PC-3 (cell line): ENCODE measurements at regions not wholly inside any gene's neighbourhood (a gene's known extent, or its start where the extent isn't known, plus 50 kb on each side); places are given as distances from the start of the nearest gene placed in this dataset.

Experiments used
- ATAC-seq: fragments of 200-7000 bp; cut with Tn5 transposase; 2 replicates; pipeline ENCODE4 v1.9.1; 2020; ENCODE audit warnings: mild to moderate bottlenecking, moderate library complexity
- BruUV-seq: library from RNA; stranded (reverse); fragments of 400-500 nt; replicated peaks from 2 replicates; lab custom pipeline; 2021; lab: Mats Ljungman, UMichigan
- CTCF ChIA-PET: fragments of 300-600 bp; sonication (Branson Sonifier 250); formaldehyde crosslinking; loops from one replicate; lab custom pipeline; 2022; ENCODE audit warnings: antibody characterized with exemption; lab: Charles Lee
- POLR2A ChIA-PET: fragments of 300-600 bp; sonication (Branson Sonifier 250); formaldehyde crosslinking; loops from one replicate; lab custom pipeline; 2022; ENCODE audit warnings: antibody characterized with exemption; ENCODE audit not compliant: unreplicated experiment; lab: Charles Lee
- DNase-seq: peaks from one replicate; pipeline ENCODE4 v3.0.0-alpha.2; 2015
- H2AFZ ChIP-seq: fragments of 300-600 bp; sonication (generic); 2 replicates; pipeline ENCODE4 v1.6.0; 2016; ENCODE audit warnings: antibody characterized with exemption, low read length
- H3F3A ChIP-seq: fragments of 300-600 bp; sonication (generic); one replicate; pipeline ENCODE4 v1.6.0; 2017; ENCODE audit warnings: antibody characterized with exemption, low read length, control low read depth, mild to moderate bottlenecking; ENCODE audit not compliant: unreplicated experiment
- H3K27ac ChIP-seq: fragments of 300-600 bp; sonication (generic); 2 replicates; pipeline ENCODE4 v1.5.1; 2016; ENCODE audit warnings: mild to moderate bottlenecking, low read length
- H3K27me3 ChIP-seq: fragments of 300-600 bp; sonication (generic); 2 replicates; pipeline ENCODE4 v1.6.1; 2016; ENCODE audit warnings: low read length, mixed read lengths
- H3K36me3 ChIP-seq: fragments of 300-600 bp; sonication (generic); 2 replicates; pipeline ENCODE4 v1.6.1; 2016; ENCODE audit warnings: low read depth, mixed run types, low read length, mixed read lengths
- H3K4me1 ChIP-seq: fragments of 300-600 bp; sonication (generic); 2 replicates; pipeline ENCODE4 v1.5.1; 2016; ENCODE audit warnings: low read length; ENCODE audit not compliant: insufficient read depth
- H3K4me2 ChIP-seq: fragments of 300-600 bp; sonication (generic); 2 replicates; pipeline ENCODE4 v1.6.0; 2016; ENCODE audit warnings: low read length
- H3K4me3 ChIP-seq: fragments of 300-600 bp; sonication (generic); 2 replicates; pipeline ENCODE4 v1.5.1; 2016; ENCODE audit warnings: mild to moderate bottlenecking, low read length, mixed read lengths
- H3K79me2 ChIP-seq: fragments of 300-600 bp; sonication (generic); 2 replicates; pipeline ENCODE4 v1.6.1; 2017; ENCODE audit warnings: low read length, mixed read lengths
- H3K9ac ChIP-seq: fragments of 300-600 bp; sonication (generic); 2 replicates; pipeline ENCODE4 v1.6.0; 2016; ENCODE audit warnings: mild to moderate bottlenecking, low read length
- H3K9me2 ChIP-seq: fragments of 300-600 bp; sonication (generic); replicated peaks from 2 replicates; pipeline ENCODE4 v1.6.1; 2016; ENCODE audit warnings: mixed run types, low read length, mixed read lengths
- H3K9me3 ChIP-seq: fragments of 300-600 bp; sonication (generic); 2 replicates; pipeline ENCODE4 v1.6.1; 2016; ENCODE audit warnings: low read length, mixed read lengths
- H4K20me1 ChIP-seq: fragments of 300-600 bp; sonication (generic); 2 replicates; pipeline ENCODE4 v1.6.1; 2016; ENCODE audit warnings: low read length, mixed read lengths
- CTCF ChIP-seq: fragments of 300-600 bp; sonication (generic); conservative IDR thresholded peaks from 2 replicates; pipeline ENCODE4 v1.5.1; 2017; ENCODE audit warnings: antibody characterized with exemption, low read depth, mild to moderate bottlenecking, low read length
- EZH2 ChIP-seq: fragments of 300-600 bp; sonication (generic); IDR thresholded peaks from one replicate; pipeline ENCODE4 v1.6.1; 2017; ENCODE audit warnings: antibody characterized with exemption, mild to moderate bottlenecking, low read length; ENCODE audit not compliant: unreplicated experiment
- EZH2phosphoT487 ChIP-seq: fragments of 300-600 bp; sonication (generic); IDR thresholded peaks from 2 replicates; pipeline ENCODE4 v1.6.1; 2018; ENCODE audit warnings: mild to moderate bottlenecking, antibody characterized with exemption, low read length, borderline replicate concordance
- intact Hi-C: fragments of 100-400 bp; cut with micrococcal nuclease; formaldehyde crosslinking; loops from 2 replicates; pipeline ENCODE4 v1.9.0; 2023

- Histone ChIP-seq H3K9me3 (no peaks in the 10 kb centered on the region), H3K27me3 (peaks cover 78% of the 10 kb centered on the region), H4K20me1 (no peaks in the 10 kb centered on the region), H3K4me1 (no peaks in the 10 kb centered on the region), H3K9me2 (no peaks in the 10 kb centered on the region), H3K27ac (no peak overlapping the region), H3K4me2 (no peak overlapping the region), H3K36me3 (no peaks in the 10 kb centered on the region), H3K9ac (no peak overlapping the region), H2AFZ (no peak overlapping the region), H3K4me3 (no peak overlapping the region), H3K79me2 (no peaks in the 10 kb centered on the region), H3F3A (no peaks in the 10 kb centered on the region)
- no peak for ATAC-seq
- no TSS peak for BruUV-seq
- TF ChIP-seq EZH2phosphoT487 (no peak), CTCF (no peak), EZH2 (no peak)
- ChIA-PET POLR2A (no interaction called here), CTCF (no interaction called here)
- intact Hi-C loops = no loop called here
- no peak for DNase-seq
These were observed 129.9 kb downstream of the DDX1 start for GRCh38 chr2:15721411-15722067.

- no peaks in the 10 kb centered on the region for H3K36me3 ChIP-seq
- H2AFZ ChIP-seq = no peak overlapping the region
- intact Hi-C loops = no loop called here
- no peaks in the 10 kb centered on the region for H3K9me3 ChIP-seq
- H3K4me1 ChIP-seq = no peaks in the 10 kb centered on the region
- no peaks in the 10 kb centered on the region for H3K79me2 ChIP-seq
- H3K9me2 ChIP-seq = no peaks in the 10 kb centered on the region
- H3F3A ChIP-seq = no peaks in the 10 kb centered on the region
- ATAC-seq = no peak
- H3K27ac ChIP-seq = no peak overlapping the region
- DNase-seq = no peak
- no peaks in the 10 kb centered on the region for H4K20me1 ChIP-seq
- H3K27me3 ChIP-seq = peaks cover 83% of the 10 kb centered on the region
- no TSS peak for BruUV-seq
- H3K4me3 ChIP-seq = no peak overlapping the region
- ChIA-PET CTCF (no interaction called here), POLR2A (no interaction called here)
- TF ChIP-seq CTCF = no peak
- no peak for TF ChIP-seq EZH2
- no peak for TF ChIP-seq EZH2phosphoT487
- no peak overlapping the region for H3K9ac ChIP-seq
- H3K4me2 ChIP-seq = no peak overlapping the region
These were observed 131.3 kb downstream of the DDX1 start for GRCh38 chr2:15722980-15723379.

GRCh38 chr2:15724235-15724634 is 132.6 kb downstream of the DDX1 start:
- TF ChIP-seq EZH2phosphoT487 (no peak), CTCF (no peak), EZH2 (no peak)
- no peaks in the 10 kb centered on the region for H3K9me3 ChIP-seq
- H3K27me3 ChIP-seq = peaks cover 92% of the 10 kb centered on the region

More at GRCh38 chr2:15724235-15724634, 132.6 kb downstream of the DDX1 start:
- no peak overlapping the region for H3K27ac ChIP-seq
- H3K4me3 ChIP-seq = no peak overlapping the region
- CTCF ChIA-PET = no interaction called here
- no peak overlapping the region for H3K9ac ChIP-seq
- H4K20me1 ChIP-seq = no peaks in the 10 kb centered on the region
- no peaks in the 10 kb centered on the region for H3K9me2 ChIP-seq
- H3K4me1 ChIP-seq = no peaks in the 10 kb centered on the region
- DNase-seq (no peak), ATAC-seq (no peak)
- BruUV-seq = no TSS peak
- no peak overlapping the region for H2AFZ ChIP-seq
- no peaks in the 10 kb centered on the region for H3K79me2 ChIP-seq
- H3K36me3 ChIP-seq = no peaks in the 10 kb centered on the region
- H3K4me2 ChIP-seq = no peak overlapping the region
- intact Hi-C loops = no loop called here
- no peaks in the 10 kb centered on the region for H3F3A ChIP-seq
- POLR2A ChIA-PET = no interaction called here
